Heart left ventricle (tissue), 16 donors: ENCODE measurements at regions not wholly inside any gene's neighbourhood (a gene's known extent, or its start where the extent isn't known, plus 50 kb on each side); places are given as distances from the start of the nearest gene placed in this dataset.

Experiments used
- ATAC-seq, 4 donors: fragments of 200-7000 bp; cut with Tn5 transposase; one replicate each; pipeline ENCODE4 v1.9.1; 2020 to 2022; ENCODE audit warnings: moderate library complexity in 4 of 4, mild to moderate bottlenecking in 3 of 4, moderate number of reproducible peaks in 1 of 4
- DNase-seq, 5 donors: peaks; one replicate each; pipeline ENCODE4 v3.0.0-alpha.2; 2020
- H3K27ac ChIP-seq, 12 donors: fragments of 200-600 bp; sonication (generic) in 4 of 12; one replicate each; pipeline versions ENCODE4 v1.5.0 to v1.8.0; 2016 to 2022; ENCODE audit warnings: mild to moderate bottlenecking in 2 of 12
- H3K27me3 ChIP-seq, 9 donors: fragments of 200-600 bp; sonication (generic) in 2 of 9; one replicate each; pipeline versions ENCODE4 v1.5.1 to v1.8.0; 2016 to 2022; ENCODE audit warnings: mild to moderate bottlenecking in 3 of 9
- H3K36me3 ChIP-seq, 9 donors: fragments of 200-600 bp; sonication (generic) in 2 of 9; one replicate each; pipeline versions ENCODE4 v1.5.0 to v1.8.0; 2018 to 2022; ENCODE audit warnings: mild to moderate bottlenecking in 2 of 9
- H3K4me1 ChIP-seq, 12 donors: fragments of 200-600 bp; sonication (generic) in 4 of 12; one replicate each; pipeline versions ENCODE4 v1.5.0 to v1.8.0; 2016 to 2022; ENCODE audit warnings: mild to moderate bottlenecking in 3 of 12
- H3K4me3 ChIP-seq, 12 donors: fragments of 200-600 bp; sonication (generic) in 4 of 12; one replicate each; pipeline versions ENCODE4 v1.5.0 to v1.8.0; 2017 to 2022; ENCODE audit warnings: mild to moderate bottlenecking in 9 of 12, moderate library complexity in 4 of 12
- H3K9me3 ChIP-seq, 12 donors: fragments of 200-600 bp; sonication (generic) in 4 of 12; one replicate each; pipeline versions ENCODE4 v1.5.0 to v1.8.0; 2016 to 2022; ENCODE audit warnings: mild to moderate bottlenecking in 1 of 12
- POLR2A ChIP-seq, 2 donors: fragments of 450-650 bp; IDR thresholded peaks; one replicate each; pipeline ENCODE4 v1.6.1; 2017; ENCODE audit warnings: antibody characterized with exemption in 2 of 2, mild to moderate bottlenecking in 2 of 2, moderate library complexity in 2 of 2
- WGBS, 4 donors: extraction: QIAGEN DNeasy Blood & Tissue Kit in 2 of 4; methylation state at CpG; one replicate each; pipeline versions ENCODE4 v1.1.5 to v1.1.7; 2013 to 2018; 5-methylcytosine and 5-hydroxymethylcytosine counted together
- intact Hi-C, 10 donors: fragments of 100-400 bp; cut with DNase I; formaldehyde crosslinking; loops; one replicate each; pipeline versions ENCODE4 v1.11.1 to v1.14.2; 2022
- TF ChIP-seq, protein P1 (sequence below), 12 donors: fragments of 200-600 bp; sonication (generic) in 4 of 12; IDR thresholded peaks; one replicate each; pipeline versions ENCODE4 v1.5.0 to v1.8.0; 2018 to 2022; ENCODE audit warnings: antibody characterized with exemption in 12 of 12, mild to moderate bottlenecking in 5 of 12
- donor health status: ischemic (EF 13 %, LVEDD 7.1; RV severe dilation, severe dysfunction).
- donor health status: healthy with polysubstance abuse.
- donor health status: DM: no; HTN: yes; CAD: no.
- donor health status: DM: no; HTN: no; CAD: no.
- donor health status: ischemic (EF 25% LVEDD 6.9; RV normal size, moderate dysfunction).
- donor health status: ischemic (EF 25% LVEDD 5.7; RV mildly dilated, moderate dysfunction).
- donor health status: healthy.
- donor health status: DM: yes; HTN: yes; CAD: no.
- donor health status: ischemic (EF 35%, LVEDD 5.7; RV mildly dilated, moderate dysfunction).
- donor health status: nonischemic (EF 11% LVEDD 7.7; RV severe dilation, severe dysfunction).
- donor health status: DM: yes; HTN: yes; CAD: no.
- donor health status: PGD.
- donor health status: ischemic (EF 29% LVEDD 5.4; RV normal size, mild dysfunction).
- donor health status: nonischemic (EF 23%, LVEDD 6.1; RV moderate dilation, normal function).

DNA sequence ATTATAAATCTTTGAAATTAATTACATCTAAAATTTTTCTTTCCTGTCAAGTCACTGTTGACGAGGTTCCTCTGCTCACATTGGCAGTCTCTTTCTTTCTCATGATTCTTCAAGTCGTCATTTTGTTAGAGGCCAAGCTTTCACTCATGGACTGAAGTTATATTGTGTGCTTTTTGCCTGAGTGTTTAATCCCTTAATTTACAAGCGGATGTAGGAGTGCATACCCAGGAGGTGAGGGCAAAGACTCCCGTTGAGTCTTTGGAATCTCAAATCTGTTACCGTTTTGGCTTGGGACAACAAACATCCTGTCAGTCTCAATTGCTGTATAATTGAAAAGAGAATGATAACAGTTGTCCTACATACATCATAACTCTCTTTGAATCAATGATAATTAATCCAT lies 345.0 kb downstream of the TRIML1 start:
- ATAC-seq, result no peak
- no peak overlapping the region for H3K27ac ChIP-seq
- no peak overlapping the region for H3K4me3 ChIP-seq
- no peaks in the 10 kb centered on the region for H3K4me1 ChIP-seq
- no peak for DNase-seq
- peaks cover 0 to 8% (median 0%) of the 10 kb centered on the region in 12 donors for H3K9me3 ChIP-seq
- intact Hi-C loops, result no loop called here
- TF ChIP-seq, protein P1, sequence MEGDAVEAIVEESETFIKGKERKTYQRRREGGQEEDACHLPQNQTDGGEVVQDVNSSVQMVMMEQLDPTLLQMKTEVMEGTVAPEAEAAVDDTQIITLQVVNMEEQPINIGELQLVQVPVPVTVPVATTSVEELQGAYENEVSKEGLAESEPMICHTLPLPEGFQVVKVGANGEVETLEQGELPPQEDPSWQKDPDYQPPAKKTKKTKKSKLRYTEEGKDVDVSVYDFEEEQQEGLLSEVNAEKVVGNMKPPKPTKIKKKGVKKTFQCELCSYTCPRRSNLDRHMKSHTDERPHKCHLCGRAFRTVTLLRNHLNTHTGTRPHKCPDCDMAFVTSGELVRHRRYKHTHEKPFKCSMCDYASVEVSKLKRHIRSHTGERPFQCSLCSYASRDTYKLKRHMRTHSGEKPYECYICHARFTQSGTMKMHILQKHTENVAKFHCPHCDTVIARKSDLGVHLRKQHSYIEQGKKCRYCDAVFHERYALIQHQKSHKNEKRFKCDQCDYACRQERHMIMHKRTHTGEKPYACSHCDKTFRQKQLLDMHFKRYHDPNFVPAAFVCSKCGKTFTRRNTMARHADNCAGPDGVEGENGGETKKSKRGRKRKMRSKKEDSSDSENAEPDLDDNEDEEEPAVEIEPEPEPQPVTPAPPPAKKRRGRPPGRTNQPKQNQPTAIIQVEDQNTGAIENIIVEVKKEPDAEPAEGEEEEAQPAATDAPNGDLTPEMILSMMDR (IDR thresholded peaks at IDR 0.05), result no peak
- no peak for TF ChIP-seq POLR2A (IDR thresholded peaks at IDR 0.05)
- H3K36me3 ChIP-seq, result no peaks in the 10 kb centered on the region
- WGBS, 4 donors, result 58 to 73% (median 67%) methylated on average over 5 of the region's 5 CpGs
- no peaks in the 10 kb centered on the region for H3K27me3 ChIP-seq

DNA sequence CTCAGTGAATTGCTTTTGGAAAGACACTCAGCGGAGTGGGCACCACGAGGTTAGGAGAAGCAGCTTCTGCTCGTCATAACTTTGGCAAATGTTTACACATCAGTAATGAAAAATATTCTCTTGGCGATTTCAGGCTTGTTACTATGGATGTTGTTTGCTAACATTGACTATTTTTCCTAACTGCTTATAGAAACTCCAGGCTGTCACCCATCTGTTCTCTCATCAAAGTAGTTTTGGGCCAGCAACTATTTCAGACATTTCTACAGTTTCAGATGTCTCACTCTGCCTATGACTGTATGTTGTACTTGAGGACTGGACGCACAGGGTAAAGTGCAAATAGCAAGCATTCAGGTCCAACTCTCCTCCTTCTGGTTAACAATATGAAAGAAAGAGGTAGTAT lies 346.7 kb downstream of the TRIML1 start:
- DNase-seq (no peak), ATAC-seq (no peak)
- Histone ChIP-seq H3K9me3 (peaks cover 0 to 16% (median 0%) of the 10 kb centered on the region in 12 donors), H3K4me3 (no peak overlapping the region), H3K27ac (no peak overlapping the region), H3K36me3 (no peaks in the 10 kb centered on the region), H3K27me3 (no peaks in the 10 kb centered on the region), H3K4me1 (no peaks in the 10 kb centered on the region)
- TF ChIP-seq, protein P1 (IDR thresholded peaks at IDR 0.05), result no peak
- no peak for TF ChIP-seq POLR2A (IDR thresholded peaks at IDR 0.05)
- WGBS, 4 donors, result 77 to 83% (median 80%) methylated on average over 5 of the region's 5 CpGs
- intact Hi-C loops, result no loop called here

DNA sequence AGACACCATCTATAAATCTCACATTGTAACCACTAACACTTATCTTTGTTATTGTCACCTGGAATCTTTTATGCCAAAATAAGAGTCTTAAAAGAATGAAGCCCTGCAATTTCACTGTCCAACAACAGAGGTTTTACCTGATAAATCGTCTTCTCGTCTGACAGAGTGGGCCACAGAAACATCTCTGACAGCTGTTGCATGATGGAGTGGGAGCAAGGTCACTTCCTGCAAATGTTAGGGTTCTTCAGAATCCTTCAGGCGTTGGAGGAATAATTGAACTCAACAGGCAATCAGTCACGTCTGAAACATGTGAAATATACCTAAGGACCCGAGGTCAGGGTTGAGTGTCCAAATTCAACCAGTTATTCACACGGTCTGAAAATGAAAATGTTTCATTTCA lies 353.6 kb downstream of the TRIML1 start:
- TF ChIP-seq, protein P1 (IDR thresholded peaks at IDR 0.05), result no peak
- no peak for TF ChIP-seq POLR2A (IDR thresholded peaks at IDR 0.05)
- Histone ChIP-seq H3K27me3 (no peaks in the 10 kb centered on the region), H3K4me3 (no peak overlapping the region), H3K9me3 (peaks cover 0 to 22% (median 5%) of the 10 kb centered on the region in 12 donors), H3K4me1 (no peaks in the 10 kb centered on the region), H3K36me3 (no peaks in the 10 kb centered on the region), H3K27ac (no peak overlapping the region)
- no peak for DNase-seq
- 52 to 64% (median 58%) methylated on average over 6 of the region's 6 CpGs for WGBS, 4 donors
- no peak for ATAC-seq
- intact Hi-C loops, result no loop called here

DNA sequence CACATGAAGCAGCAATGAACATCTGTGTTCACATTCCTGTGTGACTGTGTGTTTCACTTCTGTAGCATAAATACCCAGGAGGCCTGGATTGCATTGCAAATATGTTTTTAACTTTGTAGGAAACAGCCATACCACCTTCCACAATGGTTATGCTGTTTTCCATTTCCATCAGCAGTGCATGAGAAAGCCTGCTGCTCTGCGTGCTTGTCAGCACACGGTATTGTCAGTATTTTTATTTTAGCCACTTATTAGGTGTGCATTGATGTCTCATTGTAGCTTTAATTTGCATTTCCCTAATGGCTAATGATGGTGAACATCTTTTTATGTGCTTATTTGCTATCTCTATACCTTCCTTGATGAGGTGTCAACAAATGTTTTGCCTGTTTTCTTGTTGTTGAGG lies 355.9 kb downstream of the TRIML1 start:
- DNase-seq (no peak), ATAC-seq (no peak)
- WGBS, 4 donors, result 68 to 97% (median 73%) methylated on average over 2 of the region's 2 CpGs
- intact Hi-C loops, result no loop called here
- Histone ChIP-seq H3K27ac (no peak overlapping the region), H3K4me3 (no peak overlapping the region), H3K4me1 (no peaks in the 10 kb centered on the region), H3K27me3 (no peaks in the 10 kb centered on the region), H3K9me3 (peaks cover 0 to 17% (median 5%) of the 10 kb centered on the region in 12 donors), H3K36me3 (no peaks in the 10 kb centered on the region)
- TF ChIP-seq, protein P1 (IDR thresholded peaks at IDR 0.05), result no peak
- no peak for TF ChIP-seq POLR2A (IDR thresholded peaks at IDR 0.05)
